H9 (cell line): ENCODE measurements at regions not wholly inside any gene's neighbourhood (a gene's known extent, or its start where the extent isn't known, plus 50 kb on each side); places are given as distances from the start of the nearest gene placed in this dataset.

Experiments used
- DNase-seq: peaks from one replicate; pipeline ENCODE4 v3.0.0-alpha.2; 2017
- H2AFZ ChIP-seq: one replicate; pipeline ENCODE4 v1.6.1; 2013; ENCODE audit warnings: mild to moderate bottlenecking, low read length, control low read depth, moderate library complexity
- H2AK5ac ChIP-seq: 2 replicates; pipeline ENCODE4 v1.6.1; 2013; ENCODE audit warnings: low read length, control low read depth, mixed read lengths; ENCODE audit not compliant: insufficient read length
- H2BK120ac ChIP-seq: one replicate; pipeline ENCODE4 v1.6.1; 2013; ENCODE audit warnings: low read depth, mild to moderate bottlenecking, low read length, control low read depth, inconsistent platforms; ENCODE audit not compliant: poor library complexity, severe bottlenecking
- H2BK12ac ChIP-seq: 2 replicates; pipeline ENCODE4 v1.6.1; 2013; ENCODE audit warnings: low read length, control low read depth, mixed read lengths, low read depth; ENCODE audit not compliant: insufficient read length
- H2BK15ac ChIP-seq: 2 replicates; pipeline ENCODE4 v1.6.1; 2013; ENCODE audit warnings: low read depth, low read length, control low read depth
- H2BK20ac ChIP-seq: one replicate; pipeline ENCODE4 v1.6.1; 2013; ENCODE audit warnings: low read depth, mild to moderate bottlenecking, low read length, control low read depth, inconsistent platforms; ENCODE audit not compliant: poor library complexity, severe bottlenecking
- H2BK5ac ChIP-seq: 2 replicates; pipeline ENCODE4 v1.6.1; 2013; ENCODE audit warnings: low read length, control low read depth, mixed read lengths; ENCODE audit not compliant: insufficient read length
- H3K14ac ChIP-seq: 2 replicates; pipeline ENCODE4 v1.6.1; 2013; ENCODE audit warnings: low read length, control low read depth; ENCODE audit not compliant: insufficient read depth
- H3K18ac ChIP-seq: 2 replicates; pipeline ENCODE4 v1.6.1; 2013; ENCODE audit warnings: low read depth, mild to moderate bottlenecking, mixed read lengths, low read length, control low read depth; ENCODE audit not compliant: insufficient read length
- H3K23ac ChIP-seq: 2 replicates; pipeline ENCODE4 v1.6.1; 2013; ENCODE audit warnings: low read length, control low read depth, mixed read lengths, low read depth; ENCODE audit not compliant: insufficient read length
- H3K23me2 ChIP-seq: 2 replicates; pipeline ENCODE4 v1.6.1; 2013; ENCODE audit warnings: low read depth, mild to moderate bottlenecking, mixed read lengths, low read length, control low read depth; ENCODE audit not compliant: insufficient read length, poor library complexity, severe bottlenecking
- H3K27ac ChIP-seq: 2 replicates; pipeline ENCODE4 v1.5.1; 2013; ENCODE audit warnings: low read length, control low read depth, mixed read lengths, low read depth; ENCODE audit not compliant: insufficient read length
- H3K27me3 ChIP-seq: 2 replicates; pipeline ENCODE4 v1.6.1; 2013; ENCODE audit warnings: low read length, control low read depth, inconsistent platforms; ENCODE audit not compliant: insufficient read depth
- H3K4ac ChIP-seq: 2 replicates; pipeline ENCODE4 v1.6.1; 2013; ENCODE audit warnings: low read depth, mild to moderate bottlenecking, control low read depth, inconsistent platforms, low read length, moderate library complexity
- H3K4me1 ChIP-seq: 2 replicates; pipeline ENCODE4 v1.6.1; 2013; ENCODE audit warnings: low read length, control low read depth, inconsistent platforms; ENCODE audit not compliant: insufficient read depth
- H3K4me2 ChIP-seq: 2 replicates; pipeline ENCODE4 v1.6.1; 2013; ENCODE audit warnings: low read length, control low read depth, mixed read lengths; ENCODE audit not compliant: insufficient read length, insufficient read depth
- H3K56ac ChIP-seq: 2 replicates; pipeline ENCODE4 v1.6.1; 2013; ENCODE audit warnings: low read depth, mild to moderate bottlenecking, mixed read lengths, low read length, control low read depth; ENCODE audit not compliant: insufficient read length
- H3K79me1 ChIP-seq: 2 replicates; pipeline ENCODE4 v1.6.1; 2013; ENCODE audit warnings: low read depth, mild to moderate bottlenecking, moderate library complexity, low read length, control low read depth, inconsistent platforms; ENCODE audit not compliant: insufficient read depth, poor library complexity, severe bottlenecking
- H3K79me2 ChIP-seq: 2 replicates; pipeline ENCODE4 v1.6.1; 2013; ENCODE audit warnings: low read length, control low read depth, inconsistent platforms; ENCODE audit not compliant: insufficient read depth
- H3K9ac ChIP-seq: 2 replicates; pipeline ENCODE4 v1.6.1; 2013; ENCODE audit warnings: low read length, control low read depth, mixed read lengths; ENCODE audit not compliant: insufficient read length; ENCODE audit errors: extremely low read depth
- H3K9me3 ChIP-seq: one replicate; pipeline ENCODE4 v1.6.1; 2013; ENCODE audit warnings: low read depth, low read length, inconsistent platforms; ENCODE audit not compliant: control insufficient read depth
- H3T11ph ChIP-seq: one replicate; pipeline ENCODE4 v1.6.1; 2013; ENCODE audit warnings: mild to moderate bottlenecking, low read length, control low read depth, inconsistent platforms
- H4K20me1 ChIP-seq: one replicate; pipeline ENCODE4 v1.6.1; 2013; ENCODE audit not compliant: control insufficient read depth, insufficient read length, insufficient read depth
- H4K5ac ChIP-seq: 2 replicates; pipeline ENCODE4 v1.6.1; 2013; ENCODE audit warnings: low read depth, mild to moderate bottlenecking, mixed read lengths, low read length, control low read depth; ENCODE audit not compliant: insufficient read length
- H4K8ac ChIP-seq: replicated peaks from 2 replicates; pipeline ENCODE4 v1.6.1; 2013; ENCODE audit warnings: low read length, control low read depth, mixed read lengths, low read depth; ENCODE audit not compliant: insufficient read length
- H4K91ac ChIP-seq: 2 replicates; pipeline ENCODE4 v1.6.1; 2013; ENCODE audit warnings: low read depth, mild to moderate bottlenecking, moderate library complexity, mixed read lengths, low read length, control low read depth; ENCODE audit not compliant: insufficient read length
- H3K27ac Mint-ChIP-seq, 3 experiments: 2 replicates in 2 of 3; 3 replicates in 1 of 3; pipeline ENCODE4 v1.8.0; 2020 to 2021; ENCODE audit warnings: mixed read lengths in 3 of 3, mild to moderate bottlenecking in 1 of 3, moderate library complexity in 1 of 3
- H3K27me3 Mint-ChIP-seq: 2 replicates; pipeline ENCODE4 v1.8.0; 2021; ENCODE audit warnings: low read depth, mild to moderate bottlenecking, moderate library complexity, mixed read lengths
- H3K36me3 Mint-ChIP-seq, 3 experiments: 2 replicates in 2 of 3; 3 replicates in 1 of 3; pipeline ENCODE4 v1.8.0; 2020 to 2021; ENCODE audit warnings: low read depth in 3 of 3, mixed read lengths in 3 of 3; ENCODE audit not compliant: insufficient read depth in 1 of 3
- H3K4me1 Mint-ChIP-seq, 2 experiments: 2 replicates each; pipeline ENCODE4 v1.8.0; 2020; ENCODE audit warnings: mixed read lengths in 2 of 2
- H3K4me3 Mint-ChIP-seq, 2 experiments: 2 replicates in 1 of 2; 3 replicates in 1 of 2; pipeline ENCODE4 v1.8.0; 2020 to 2021; ENCODE audit warnings: mild to moderate bottlenecking in 2 of 2, mixed read lengths in 2 of 2, moderate library complexity in 1 of 2
- H3K9me3 Mint-ChIP-seq, 2 experiments: 2 replicates in 1 of 2; 3 replicates in 1 of 2; pipeline ENCODE4 v1.8.0; 2020; ENCODE audit warnings: mild to moderate bottlenecking in 2 of 2, mixed read lengths in 2 of 2, moderate library complexity in 1 of 2
- CTCF ChIP-seq: fragments of 200-600 bp; sonication (generic); conservative IDR thresholded peaks from 3 replicates; pipeline ENCODE4 v1.8.0; 2021; ENCODE audit warnings: antibody characterized with exemption, mild to moderate bottlenecking
- WGBS: extraction: QIAGEN DNeasy Blood & Tissue Kit; methylation state at CpG from one replicate; pipeline ENCODE4 v1.1.7; 2013; ENCODE audit warnings: missing lambda C conversion rate, low lambda C conversion rate, mixed read lengths; ENCODE audit not compliant: insufficient read length; ENCODE audit errors: extremely low coverage; 5-methylcytosine and 5-hydroxymethylcytosine counted together

GRCh38 chr5:164048359-164048926, 543.0 kb downstream of the MAT2B start:
- H3K14ac ChIP-seq: no peak overlapping the region
- no peak for DNase-seq

More at GRCh38 chr5:164048359-164048926, 543.0 kb downstream of the MAT2B start:
- Histone ChIP-seq H2BK12ac (no peak overlapping the region), H3K4me2 (no peak overlapping the region), H3K79me1 (no peaks in the 10 kb centered on the region), H3K4me1 (no peaks in the 10 kb centered on the region), H3K23me2 (no peaks in the 10 kb centered on the region), H3T11ph (no peak overlapping the region), H3K4ac (no peak overlapping the region), H3K27me3 (no peaks in the 10 kb centered on the region), H2AFZ (no peak overlapping the region), H3K9ac (no peak overlapping the region), H4K8ac (no peak overlapping the region), H2BK120ac (no peak overlapping the region), H2BK5ac (no peak overlapping the region), H2AK5ac (no peak overlapping the region), H3K9me3 (no peaks in the 10 kb centered on the region), H4K5ac (no peak overlapping the region), H3K18ac (no peak overlapping the region), H3K79me2 (no peaks in the 10 kb centered on the region), H3K23ac (no peak overlapping the region), H2BK15ac (no peak overlapping the region), H3K27ac (no peak overlapping the region), H4K20me1 (no peaks in the 10 kb centered on the region), H3K56ac (no peak overlapping the region), H4K91ac (no peak overlapping the region), H2BK20ac (no peak overlapping the region)
- no peak overlapping the region for H3K27ac Mint-ChIP-seq
- H3K27me3 Mint-ChIP-seq: no peaks in the 10 kb centered on the region
- no peaks in the 10 kb centered on the region for H3K36me3 Mint-ChIP-seq
- WGBS: no CpG with 5 or more reads among the region's 2 CpGs
- H3K9me3 Mint-ChIP-seq: no peaks in the 10 kb centered on the region
- H3K4me3 Mint-ChIP-seq: no peak overlapping the region
- peak; percentile 46; the same call in 2 of the 3 replicates for TF ChIP-seq CTCF
- peaks cover 12 to 16% of the 10 kb centered on the region in 2 experiments for H3K4me1 Mint-ChIP-seq
